Loucy (cell line): ENCODE measurements at regions not wholly inside any gene's neighbourhood (a gene's known extent, or its start where the extent isn't known, plus 50 kb on each side); places are given as distances from the start of the nearest gene placed in this dataset.

Experiments used
- H2AFZ ChIP-seq: fragments of 200-600 bp; sonication (generic); 2 replicates; pipeline ENCODE4 v1.6.0; 2016; ENCODE audit warnings: antibody characterized with exemption, mild to moderate bottlenecking, low read length, moderate library complexity
- H3F3A ChIP-seq: fragments of 200-600 bp; 2 replicates; pipeline ENCODE4 v1.6.0; 2016; ENCODE audit warnings: antibody characterized with exemption, low read depth, mild to moderate bottlenecking
- H3K27me3 ChIP-seq: fragments of 200-600 bp; sonication (generic); 2 replicates; pipeline ENCODE4 v1.6.1; 2014; ENCODE audit warnings: low read length, mild to moderate bottlenecking; ENCODE audit not compliant: insufficient read depth, poor library complexity, severe bottlenecking
- H3K36me3 ChIP-seq: fragments of 200-600 bp; sonication (generic); 2 replicates; pipeline ENCODE4 v1.6.1; 2016; ENCODE audit warnings: low read length; ENCODE audit not compliant: insufficient read depth
- H3K4me1 ChIP-seq: fragments of 200-600 bp; sonication (generic); 2 replicates; pipeline ENCODE4 v1.5.1; 2014; ENCODE audit warnings: low read length, mild to moderate bottlenecking; ENCODE audit not compliant: insufficient read depth, poor library complexity, severe bottlenecking
- H3K4me2 ChIP-seq: fragments of 200-600 bp; sonication (generic); 2 replicates; pipeline ENCODE4 v1.6.0; 2014; ENCODE audit warnings: antibody characterized with exemption, low read length, low read depth, mild to moderate bottlenecking; ENCODE audit not compliant: poor library complexity, severe bottlenecking
- H3K4me3 ChIP-seq: fragments of 200-600 bp; sonication (generic); 2 replicates; pipeline ENCODE4 v1.5.1; 2014; ENCODE audit warnings: low read length, mild to moderate bottlenecking, mixed read lengths; ENCODE audit not compliant: poor library complexity, severe bottlenecking
- H3K79me2 ChIP-seq: fragments of 200-600 bp; sonication (generic); 2 replicates; pipeline ENCODE4 v1.6.1; 2014; ENCODE audit warnings: low read length; ENCODE audit not compliant: insufficient read depth
- H3K9ac ChIP-seq: fragments of 200-600 bp; sonication (generic); 2 replicates; pipeline ENCODE4 v1.6.0; 2014; ENCODE audit warnings: mild to moderate bottlenecking, low read depth, low read length, moderate library complexity; ENCODE audit not compliant: poor library complexity, severe bottlenecking
- H3K9me2 ChIP-seq: fragments of 200-600 bp; sonication (generic); replicated peaks from 2 replicates; pipeline ENCODE4 v1.6.1; 2016; ENCODE audit warnings: low read depth, low read length, mixed read lengths
- H3K9me3 ChIP-seq: fragments of 200-600 bp; sonication (generic); 2 replicates; pipeline ENCODE4 v1.6.1; 2014; ENCODE audit warnings: mild to moderate bottlenecking, antibody characterized with exemption, low read length, low read depth; ENCODE audit not compliant: insufficient read depth
- H4K20me1 ChIP-seq: fragments of 200-600 bp; sonication (generic); 2 replicates; pipeline ENCODE4 v1.6.0; 2014; ENCODE audit warnings: antibody characterized with exemption, low read length, mild to moderate bottlenecking; ENCODE audit not compliant: insufficient read depth, poor library complexity, severe bottlenecking
- EZH2phosphoT487 ChIP-seq: fragments of 200-600 bp; IDR thresholded peaks from 2 replicates; pipeline ENCODE4 v1.6.1; 2018; ENCODE audit warnings: antibody characterized with exemption, mild to moderate bottlenecking, moderate library complexity, borderline replicate concordance
- TF ChIP-seq, protein P1 (sequence below): fragments of 200-600 bp; sonication (generic); conservative IDR thresholded peaks from 2 replicates; pipeline ENCODE4 v1.5.1; 2014; ENCODE audit warnings: mild to moderate bottlenecking, antibody characterized with exemption, low read length

DNA sequence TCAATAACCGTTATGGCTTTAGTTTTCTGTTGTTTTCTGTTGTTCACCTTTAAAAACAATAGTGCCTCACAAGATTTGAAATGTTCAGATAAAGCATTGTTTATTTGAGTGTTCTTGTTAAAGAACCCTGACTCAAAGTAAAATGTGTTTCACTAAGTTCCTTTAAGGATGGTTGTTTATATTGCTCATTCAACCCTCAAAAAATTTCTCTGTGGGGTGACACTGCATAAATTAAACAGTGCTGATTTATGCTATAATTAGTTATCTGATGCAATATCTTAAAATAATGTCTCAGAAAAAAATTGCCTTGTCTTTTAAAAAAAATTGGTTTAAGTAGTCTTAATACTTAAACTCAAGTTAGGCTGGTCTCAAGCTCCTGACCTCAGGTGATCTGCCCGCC lies 775.1 kb downstream of the FLRT2 start:
- H2AFZ ChIP-seq, result no peak overlapping the region
- no peaks in the 10 kb centered on the region for H3K9me2 ChIP-seq
- no peaks in the 10 kb centered on the region for H3K36me3 ChIP-seq
- H3K27me3 ChIP-seq, result no peaks in the 10 kb centered on the region
- TF ChIP-seq, protein P1, sequence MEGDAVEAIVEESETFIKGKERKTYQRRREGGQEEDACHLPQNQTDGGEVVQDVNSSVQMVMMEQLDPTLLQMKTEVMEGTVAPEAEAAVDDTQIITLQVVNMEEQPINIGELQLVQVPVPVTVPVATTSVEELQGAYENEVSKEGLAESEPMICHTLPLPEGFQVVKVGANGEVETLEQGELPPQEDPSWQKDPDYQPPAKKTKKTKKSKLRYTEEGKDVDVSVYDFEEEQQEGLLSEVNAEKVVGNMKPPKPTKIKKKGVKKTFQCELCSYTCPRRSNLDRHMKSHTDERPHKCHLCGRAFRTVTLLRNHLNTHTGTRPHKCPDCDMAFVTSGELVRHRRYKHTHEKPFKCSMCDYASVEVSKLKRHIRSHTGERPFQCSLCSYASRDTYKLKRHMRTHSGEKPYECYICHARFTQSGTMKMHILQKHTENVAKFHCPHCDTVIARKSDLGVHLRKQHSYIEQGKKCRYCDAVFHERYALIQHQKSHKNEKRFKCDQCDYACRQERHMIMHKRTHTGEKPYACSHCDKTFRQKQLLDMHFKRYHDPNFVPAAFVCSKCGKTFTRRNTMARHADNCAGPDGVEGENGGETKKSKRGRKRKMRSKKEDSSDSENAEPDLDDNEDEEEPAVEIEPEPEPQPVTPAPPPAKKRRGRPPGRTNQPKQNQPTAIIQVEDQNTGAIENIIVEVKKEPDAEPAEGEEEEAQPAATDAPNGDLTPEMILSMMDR, result no peak
- no peak for TF ChIP-seq EZH2phosphoT487
- H3K9ac ChIP-seq, result no peak overlapping the region
- no peaks in the 10 kb centered on the region for H3F3A ChIP-seq
- no peaks in the 10 kb centered on the region for H4K20me1 ChIP-seq
- H3K79me2 ChIP-seq, result no peaks in the 10 kb centered on the region
- no peaks in the 10 kb centered on the region for H3K9me3 ChIP-seq
- H3K4me1 ChIP-seq, result peaks cover under 1% of the 10 kb centered on the region
- no peak overlapping the region for H3K4me3 ChIP-seq
- no peak overlapping the region for H3K4me2 ChIP-seq

DNA sequence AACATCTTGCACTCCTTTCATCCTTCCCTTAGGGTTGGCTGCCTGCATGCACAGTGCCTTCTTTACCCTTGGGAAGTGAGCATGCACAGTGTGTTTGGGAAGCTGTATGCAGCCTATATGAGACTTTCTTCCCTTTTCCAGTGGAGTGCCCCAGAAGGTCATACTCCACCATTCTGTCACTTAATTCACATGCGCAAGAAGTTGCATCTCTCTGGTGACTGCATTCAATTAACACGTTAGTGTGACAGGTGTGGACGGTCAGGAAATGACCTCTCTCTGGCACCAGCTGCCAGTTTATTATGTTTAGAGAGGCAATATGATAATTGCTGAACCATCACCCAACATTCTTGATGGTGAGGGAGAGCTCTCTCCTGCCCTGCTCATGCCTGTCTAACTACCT lies 770.0 kb downstream of the FLRT2 start:
- Histone ChIP-seq H3F3A (no peaks in the 10 kb centered on the region), H3K9me2 (no peaks in the 10 kb centered on the region), H3K79me2 (no peaks in the 10 kb centered on the region), H3K9ac (no peak overlapping the region), H4K20me1 (no peaks in the 10 kb centered on the region), H3K4me3 (no peak overlapping the region), H3K36me3 (no peaks in the 10 kb centered on the region), H3K27me3 (no peaks in the 10 kb centered on the region), H3K4me1 (peaks cover 17% of the 10 kb centered on the region), H2AFZ (no peak overlapping the region), H3K9me3 (no peaks in the 10 kb centered on the region; the same call in none of the 2 replicates), H3K4me2 (no peak overlapping the region)
- TF ChIP-seq, protein P1, result no peak
- TF ChIP-seq EZH2phosphoT487, result no peak

DNA sequence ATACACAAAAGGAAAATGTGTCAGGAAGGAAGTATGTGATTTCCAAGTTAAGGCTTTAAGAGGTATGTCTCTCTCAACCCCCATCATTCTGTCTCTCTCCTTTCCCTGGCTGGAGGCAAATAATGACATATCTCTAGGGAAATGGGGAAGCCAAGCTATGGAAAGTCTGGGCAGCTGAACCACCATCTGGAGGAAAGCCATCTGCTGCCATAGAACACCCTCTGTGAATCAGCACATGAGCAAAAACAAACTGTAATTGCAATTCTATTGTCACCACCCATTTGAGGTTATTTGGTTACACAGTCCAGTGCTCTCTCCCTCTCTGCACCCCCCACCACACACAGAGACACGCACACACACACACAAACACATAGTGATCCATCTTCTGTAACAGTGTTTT lies 766.2 kb downstream of the FLRT2 start:
- H3K9ac ChIP-seq, result no peak overlapping the region
- H3F3A ChIP-seq, result no peaks in the 10 kb centered on the region
- no peak overlapping the region for H3K4me3 ChIP-seq
- TF ChIP-seq, protein P1, result no peak
- no peak for TF ChIP-seq EZH2phosphoT487
- no peaks in the 10 kb centered on the region; the same call in none of the 2 replicates for H3K9me3 ChIP-seq
- no peaks in the 10 kb centered on the region for H3K9me2 ChIP-seq
- H3K27me3 ChIP-seq, result no peaks in the 10 kb centered on the region
- H3K36me3 ChIP-seq, result no peaks in the 10 kb centered on the region
- no peak overlapping the region; the same call in 1 of the 2 replicates for H2AFZ ChIP-seq
- H3K79me2 ChIP-seq, result no peaks in the 10 kb centered on the region
- H4K20me1 ChIP-seq, result no peaks in the 10 kb centered on the region
- peaks cover 17% of the 10 kb centered on the region for H3K4me1 ChIP-seq
- H3K4me2 ChIP-seq, result no peak overlapping the region
